Endothelial cell of umbilical vein (primary cell): ENCODE measurements at regions not wholly inside any gene's neighbourhood (a gene's known extent, or its start where the extent isn't known, plus 50 kb on each side); places are given as distances from the start of the nearest gene placed in this dataset.

Source experiments
- BruUV-seq: library from RNA; stranded (reverse); fragments of 400-500 nt; replicated peaks from 2 replicates; lab custom pipeline; 2021; lab: Mats Ljungman, UMichigan
- CTCF ChIA-PET: fragments of 300-600, 350-600 bp; sonication (Branson Sonifier 250); formaldehyde crosslinking; loops from one replicate; lab custom pipeline; 2021; ENCODE audit warnings: antibody characterized with exemption, inconsistent platforms; lab: Charles Lee
- POLR2A ChIA-PET: fragments of 300-600, 350-600 bp; sonication (Branson Sonifier 250); formaldehyde crosslinking; loops from one replicate; lab custom pipeline; 2021; ENCODE audit warnings: antibody characterized with exemption, inconsistent platforms; lab: Charles Lee
- DNase-seq: peaks from one replicate; pipeline ENCODE4 v3.0.0-alpha.2; 2011; ENCODE audit warnings: low read depth, low spot score
- FAIRE-seq: peaks from 2 replicates; lab custom pipeline; 2011; peaks lifted over from hg19 to GRCh38; lab: Jason Lieb, UNC
- H2AFZ ChIP-seq: 2 replicates; pipeline ENCODE4 v1.6.0; 2012; ENCODE audit warnings: low read depth, low read length, control low read depth, inconsistent platforms
- H3K27ac ChIP-seq: 2 replicates; pipeline ENCODE4 v1.5.1; 2011; ENCODE audit warnings: low read depth, mild to moderate bottlenecking, control low read depth, low read length, moderate library complexity; ENCODE audit not compliant: insufficient read depth
- H3K27me3 ChIP-seq, 2 experiments: 2 replicates each; pipeline versions ENCODE4 v1.6.0 to v1.6.1; 2011; ENCODE audit warnings: low read length in 2 of 2, mixed read lengths in 1 of 2; ENCODE audit not compliant: control insufficient read depth in 2 of 2, insufficient read depth in 2 of 2
- H3K36me3 ChIP-seq, 2 experiments: 2 replicates in 1 of 2; 3 replicates in 1 of 2; pipeline ENCODE4 v1.5.1; 2011; ENCODE audit warnings: low read length in 2 of 2, mild to moderate bottlenecking in 1 of 2, moderate library complexity in 1 of 2; ENCODE audit not compliant: control insufficient read depth in 2 of 2, insufficient read depth in 2 of 2; ENCODE audit errors: extremely low read depth in 1 of 2
- H3K4me1 ChIP-seq: 3 replicates; pipeline ENCODE4 v1.5.1; 2011; ENCODE audit warnings: mild to moderate bottlenecking, low read length; ENCODE audit not compliant: control insufficient read depth, insufficient read depth; ENCODE audit errors: extremely low read depth
- H3K4me2 ChIP-seq: 2 replicates; pipeline ENCODE4 v1.6.1; 2011; ENCODE audit warnings: low read length, control low read depth, mixed read lengths; ENCODE audit not compliant: insufficient read depth
- H3K4me3 ChIP-seq, 3 experiments: fragments of 200-600 bp in 1 of 3; sonication (generic), shearing (Covaris generic) in 1 of 3; replicated peaks in 1 of 3; 2 replicates each; pipeline ENCODE4 v1.5.1; 2011 to 2016; ENCODE audit warnings: control low read depth in 3 of 3, low read length in 3 of 3, mild to moderate bottlenecking in 2 of 3, inconsistent platforms in 1 of 3, low read depth in 1 of 3, moderate library complexity in 1 of 3; ENCODE audit not compliant: insufficient read depth in 1 of 3
- H3K79me2 ChIP-seq: 2 replicates; pipeline ENCODE4 v1.6.0; 2012; ENCODE audit warnings: low read length, inconsistent platforms; ENCODE audit not compliant: control insufficient read depth, insufficient read depth
- H3K9ac ChIP-seq: replicated peaks from 2 replicates; pipeline ENCODE3; 2011; ENCODE audit warnings: low read length, control low read depth; ENCODE audit not compliant: insufficient read depth; ENCODE audit errors: extremely low read depth
- H3K9me1 ChIP-seq: replicated peaks from 3 replicates; pipeline ENCODE4 v1.6.0; 2011; ENCODE audit warnings: mild to moderate bottlenecking, low read length; ENCODE audit not compliant: control insufficient read depth, insufficient read depth; ENCODE audit errors: extremely low read depth
- H3K9me3 ChIP-seq: replicated peaks from 2 replicates; pipeline ENCODE4 v1.5.1; 2012; ENCODE audit warnings: low read length, inconsistent platforms; ENCODE audit not compliant: control insufficient read depth, insufficient read depth
- H4K20me1 ChIP-seq: replicated peaks from 2 replicates; pipeline ENCODE3; 2011; ENCODE audit warnings: mild to moderate bottlenecking, low read length; ENCODE audit not compliant: control insufficient read depth, insufficient read depth; ENCODE audit errors: extremely low read depth
- CTCF ChIP-seq, 2 donors: IDR thresholded peaks; 1 replicate in 1 of 2; 2 replicates in 1 of 2; pipeline ENCODE4 v1.5.1; 2011; ENCODE audit warnings: low read length in 2 of 2, mild to moderate bottlenecking in 2 of 2, moderate library complexity in 2 of 2, control low read depth in 1 of 2, inconsistent platforms in 1 of 2, low read depth in 1 of 2; ENCODE audit not compliant: insufficient read depth in 1 of 2; ENCODE audit errors: extremely low read depth in 1 of 2
- EZH2 ChIP-seq: IDR thresholded peaks from 2 replicates; pipeline ENCODE4 v1.6.1; 2012; ENCODE audit warnings: borderline replicate concordance, low read depth, mild to moderate bottlenecking, moderate library complexity, low read length, inconsistent platforms; ENCODE audit not compliant: severe bottlenecking
- FOS ChIP-seq: IDR thresholded peaks from 2 replicates; pipeline ENCODE4 v1.6.1; 2011; ENCODE audit warnings: mild to moderate bottlenecking, low read length, moderate library complexity, borderline replicate concordance; ENCODE audit not compliant: insufficient read depth
- GATA2 ChIP-seq: IDR thresholded peaks from 2 replicates; pipeline ENCODE4 v1.7.0; 2011; ENCODE audit warnings: low read depth, mild to moderate bottlenecking, moderate library complexity, mixed read lengths, low read length; ENCODE audit not compliant: insufficient read length, insufficient read depth
- JUN ChIP-seq: IDR thresholded peaks from 2 replicates; pipeline ENCODE4 v1.6.1; 2011; ENCODE audit warnings: borderline replicate concordance, low read depth; ENCODE audit not compliant: insufficient read length, insufficient read depth
- MAX ChIP-seq: IDR thresholded peaks from 2 replicates; pipeline ENCODE4 v1.6.1; 2011; ENCODE audit not compliant: insufficient read depth, insufficient read length
- MYC ChIP-seq: IDR thresholded peaks from one replicate; pipeline ENCODE4 v1.6.1; 2011; ENCODE audit warnings: mild to moderate bottlenecking, low read depth, low read length
- POLR2A ChIP-seq: IDR thresholded peaks from 2 replicates; pipeline ENCODE4 v1.6.1; 2012; ENCODE audit warnings: low read depth, mild to moderate bottlenecking, control low read depth, low read length
- POLR2AphosphoS5 ChIP-seq: IDR thresholded peaks from 2 replicates; pipeline ENCODE4 v1.6.1; 2012; ENCODE audit warnings: low read depth, mild to moderate bottlenecking, control low read depth, low read length, moderate library complexity; ENCODE audit not compliant: insufficient read depth
- dilution Hi-C: fragments of 300-500 bp; cut with MboI; formaldehyde crosslinking; loops from one replicate; pipeline ENCODE4 v1.15.0; 2019; ENCODE audit warnings: low sequenced_read_pairs; ENCODE audit not compliant: extremely low pct_ligation_motif_present
- intact Hi-C: fragments of 100-400 bp; cut with micrococcal nuclease; formaldehyde crosslinking; loops from one replicate; pipeline ENCODE4 v1.10.0; 2022

GRCh38 chr12:17763366-17763765 is 326.6 kb downstream of the RERGL start:
- H3K9me1 ChIP-seq, result no peaks in the 10 kb centered on the region
- no peaks in the 10 kb centered on the region for H4K20me1 ChIP-seq
- no peaks in the 10 kb centered on the region for H3K79me2 ChIP-seq
- H2AFZ ChIP-seq, result no peak overlapping the region
- intact Hi-C loops (loop anchor here (5.0 kb wide), 1 partner anchor 84 kb away; no protein-coding TSS in a partner anchor), dilution Hi-C loops (no loop called here)
- FAIRE-seq, result no peak
- H3K9me3 ChIP-seq, result no peaks in the 10 kb centered on the region
- no peak for DNase-seq
- no peaks in the 10 kb centered on the region for H3K36me3 ChIP-seq
- H3K27me3 ChIP-seq, result no peaks in the 10 kb centered on the region
- H3K4me3 ChIP-seq, result no peak overlapping the region
- TF ChIP-seq CTCF (IDR thresholded peaks at IDR 0.05; ENCODE audit: extremely low read depth in 1 of 2, insufficient read depth in 1 of 2, low read depth in 1 of 2, low read length in 2 of 2) (no peak), EZH2 (no peak), JUN (no peak), MAX (no peak), GATA2 (no peak), POLR2AphosphoS5 (no peak), FOS (no peak), POLR2A (no peak), MYC (no peak)
- H3K27ac ChIP-seq, result no peak overlapping the region
- CTCF ChIA-PET, result no interaction called here
- H3K9ac ChIP-seq, result no peak overlapping the region
- BruUV-seq, result no TSS peak
- POLR2A ChIA-PET, result no interaction called here
- H3K4me1 ChIP-seq, result no peaks in the 10 kb centered on the region
- no peak overlapping the region for H3K4me2 ChIP-seq
